GM12892 (cell line): ENCODE measurements at regions not wholly inside any gene's neighbourhood (a gene's known extent, or its start where the extent isn't known, plus 50 kb on each side); places are given as distances from the start of the nearest gene placed in this dataset.

ENCODE experiments used
- POLR2A ChIP-seq: IDR thresholded peaks from 2 replicates; pipeline ENCODE4 v1.6.1; 2011; ENCODE audit warnings: low read depth, low read length, control low read depth
- POLR2AphosphoS5 ChIP-seq: IDR thresholded peaks from 2 replicates; pipeline ENCODE4 v1.6.1; 2011; ENCODE audit warnings: low read depth, low read length, control low read depth
- TAF1 ChIP-seq: IDR thresholded peaks from 2 replicates; pipeline ENCODE4 v1.6.1; 2011; ENCODE audit warnings: low read depth, mild to moderate bottlenecking, control low read depth, low read length, borderline replicate concordance

DNA sequence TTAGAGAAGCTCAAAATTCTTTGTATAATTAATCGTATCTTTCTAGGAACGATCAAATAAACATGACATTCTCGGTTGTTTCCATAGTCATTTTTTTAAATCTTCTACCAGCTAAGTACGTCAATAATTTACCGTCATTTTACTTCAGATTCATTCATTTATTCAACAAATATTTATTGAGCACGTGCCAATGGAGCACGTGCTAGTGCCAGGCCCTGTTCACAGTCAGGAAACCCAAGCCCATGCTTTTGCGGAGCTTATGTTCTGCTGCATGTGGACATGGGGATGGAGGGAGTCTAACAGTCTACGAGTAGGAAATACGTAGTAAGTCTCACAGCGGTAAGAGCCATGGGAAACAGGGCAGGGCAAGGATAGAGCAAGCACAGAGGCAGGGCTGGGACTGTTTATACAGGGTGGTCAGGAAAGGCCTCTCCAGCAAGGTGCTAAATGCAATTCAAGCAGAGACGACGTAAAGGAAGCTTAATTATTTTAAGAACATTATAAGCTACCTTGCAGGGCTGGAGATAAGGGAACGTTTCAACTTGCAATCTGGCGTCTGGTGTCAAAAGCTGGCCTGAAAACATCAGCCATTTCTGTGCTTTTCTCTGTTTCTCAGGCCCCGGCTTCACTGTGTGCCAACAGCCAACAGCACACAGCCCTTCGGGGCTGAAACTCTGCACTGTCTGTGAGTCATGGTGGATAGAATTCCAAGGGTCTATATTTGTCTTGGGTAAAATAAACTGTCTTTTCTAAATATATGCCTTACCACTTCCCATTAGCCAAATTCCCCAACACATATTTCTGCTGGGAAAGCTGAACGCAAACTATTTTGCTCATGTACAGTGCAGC, 517.1 kb upstream of the ZFP42 start:
- no peak for TF ChIP-seq POLR2AphosphoS5
- TF ChIP-seq POLR2A: no peak
- TF ChIP-seq TAF1: no peak
